ENCODE measurements at regions not wholly inside any gene's neighbourhood (a gene's known extent, or its start where the extent isn't known, plus 50 kb on each side); places are given as distances from the start of the nearest gene placed in this dataset.

DNA sequence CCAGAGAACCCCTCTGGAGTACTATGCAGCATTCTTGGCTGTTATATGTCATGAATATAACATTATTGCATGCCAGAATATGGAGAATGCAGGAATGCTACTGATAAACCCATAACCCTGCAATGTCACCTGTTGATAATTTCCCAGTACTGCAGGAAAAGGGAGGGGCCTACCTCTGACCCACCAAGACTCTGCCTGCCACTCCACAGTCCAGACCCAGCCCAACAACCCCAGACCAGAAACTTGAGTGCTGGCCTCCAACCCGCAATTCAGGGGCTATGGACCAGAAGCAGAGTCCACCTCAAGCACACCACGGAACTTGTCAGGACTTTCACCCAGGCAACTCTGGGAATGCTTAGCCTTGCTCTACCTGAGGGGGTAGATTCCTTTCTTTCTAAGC lies 92.9 kb upstream of the WDR44 start:
- no peak overlapping the region for H3K9ac ChIP-seq (ENCODE audit: low read depth, low read length)
- no peak overlapping the region for H4K5ac ChIP-seq (ENCODE audit: low read depth, low read length)
- H2BK5ac ChIP-seq (ENCODE audit: low read depth, low read length, poor library complexity, severe bottlenecking): no peak overlapping the region
- no peak for DNase-seq
- no peaks in the 10 kb centered on the region for H3K9me1 ChIP-seq (ENCODE audit: insufficient read depth, low read length)
- H3K4me1 ChIP-seq (ENCODE audit: control insufficient read depth, insufficient read depth, low read length): peaks cover 1% of the 10 kb centered on the region; the same call in 1 of the 2 replicates
- dilution Hi-C loops (cut with HindIII; ENCODE audit: low sequenced_read_pairs, unreplicated experiment) (no loop called here), in situ Hi-C loops (cut with MboI; ENCODE audit: low sequenced_read_pairs) (loop anchor here (10.0 kb wide), 1 partner anchor 258 kb away; no protein-coding TSS in a partner anchor), intact Hi-C loops (cut with micrococcal nuclease) (no loop called here)
- H2AFZ ChIP-seq (replicated peaks; ENCODE audit: low read length, poor library complexity): no peak overlapping the region
- H4K8ac ChIP-seq (ENCODE audit: low read depth in 2 of 2, low read length in 2 of 2): no peak overlapping the region
- no peak overlapping the region for H3K18ac ChIP-seq (ENCODE audit: low read depth, low read length)
- 0 out of 2 replicates have a peak, but pooled peaks cover 2% of the 10 kb centered on the region for H3K27me3 ChIP-seq (ENCODE audit: control insufficient read depth, insufficient read depth, low read length)
- no peak overlapping the region for H3K27ac ChIP-seq (ENCODE audit: insufficient read depth, low read length)
- H2AK5ac ChIP-seq (ENCODE audit: low read depth, low read length): no peak overlapping the region
- H3K79me1 ChIP-seq (ENCODE audit: low read depth in 1 of 2, low read length in 2 of 2): no peaks in the 10 kb centered on the region
- H3K4ac ChIP-seq (ENCODE audit: low read depth, low read length): no peak overlapping the region
- H2BK20ac ChIP-seq (ENCODE audit: low read depth, low read length): no peak overlapping the region
- no TSS peak for BruUV-seq (replicated peaks)
- H3K36me3 ChIP-seq (ENCODE audit: control insufficient read depth, insufficient read depth, low read length): no peaks in the 10 kb centered on the region
- CTCF ChIA-PET: no interaction called here
- no peak overlapping the region for H2AK9ac ChIP-seq (replicated peaks; ENCODE audit: low read depth, low read length, poor library complexity)
- no peak overlapping the region for H3K14ac ChIP-seq (replicated peaks; ENCODE audit: low read depth, low read length)
- H3K4me3 ChIP-seq (ENCODE audit: insufficient read depth, low read depth, low read length): no peak overlapping the region
- no peak overlapping the region for H3K23ac ChIP-seq (ENCODE audit: low read depth, low read length)
- no peaks in the 10 kb centered on the region for H3K9me3 ChIP-seq (ENCODE audit: control insufficient read depth, insufficient read depth, low read length)
- no peak overlapping the region for H2BK120ac ChIP-seq (ENCODE audit: low read depth, low read length)
- POLR2A ChIA-PET (ENCODE audit: unreplicated experiment): no interaction called here
- no peak for ATAC-seq (ENCODE audit: low read depth)
- no peak overlapping the region for H2BK15ac ChIP-seq (ENCODE audit: low read depth, low read length)
- H3K4me2 ChIP-seq (ENCODE audit: low read depth, low read length): no peak overlapping the region
- TF ChIP-seq RCOR1 (IDR thresholded peaks at IDR 0.05; ENCODE audit: insufficient replicate concordance, low read length): no peak
- no peak for TF ChIP-seq CHD1 (IDR thresholded peaks at IDR 0.05; ENCODE audit: low read depth, low read length)
- TF ChIP-seq, protein P1, sequence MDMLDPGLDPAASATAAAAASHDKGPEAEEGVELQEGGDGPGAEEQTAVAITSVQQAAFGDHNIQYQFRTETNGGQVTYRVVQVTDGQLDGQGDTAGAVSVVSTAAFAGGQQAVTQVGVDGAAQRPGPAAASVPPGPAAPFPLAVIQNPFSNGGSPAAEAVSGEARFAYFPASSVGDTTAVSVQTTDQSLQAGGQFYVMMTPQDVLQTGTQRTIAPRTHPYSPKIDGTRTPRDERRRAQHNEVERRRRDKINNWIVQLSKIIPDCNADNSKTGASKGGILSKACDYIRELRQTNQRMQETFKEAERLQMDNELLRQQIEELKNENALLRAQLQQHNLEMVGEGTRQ (IDR thresholded peaks at IDR 0.05; ENCODE audit: low read depth, low read length): no peak
- TF ChIP-seq MAZ (IDR thresholded peaks at IDR 0.05; ENCODE audit: borderline replicate concordance, low read depth, low read length): no peak
- no peak for TF ChIP-seq POLR2A (IDR thresholded peaks at IDR 0.05; ENCODE audit: low read depth, low read length)
- TF ChIP-seq CEBPB (IDR thresholded peaks at IDR 0.05; ENCODE audit: low read depth, low read length): no peak
- no peak for TF ChIP-seq MXI1 (IDR thresholded peaks at IDR 0.05; ENCODE audit: borderline replicate concordance, low read depth, low read length)
- TF ChIP-seq BHLHE40 (IDR thresholded peaks at IDR 0.05; ENCODE audit: low read depth, low read length): no peak
- TF ChIP-seq NFE2L2 (IDR thresholded peaks at IDR 0.05; ENCODE audit: low read depth, low read length): no peak
- TF ChIP-seq SMC3 (IDR thresholded peaks at IDR 0.05; ENCODE audit: low read depth, low read length): no peak
- TF ChIP-seq, protein P2, sequence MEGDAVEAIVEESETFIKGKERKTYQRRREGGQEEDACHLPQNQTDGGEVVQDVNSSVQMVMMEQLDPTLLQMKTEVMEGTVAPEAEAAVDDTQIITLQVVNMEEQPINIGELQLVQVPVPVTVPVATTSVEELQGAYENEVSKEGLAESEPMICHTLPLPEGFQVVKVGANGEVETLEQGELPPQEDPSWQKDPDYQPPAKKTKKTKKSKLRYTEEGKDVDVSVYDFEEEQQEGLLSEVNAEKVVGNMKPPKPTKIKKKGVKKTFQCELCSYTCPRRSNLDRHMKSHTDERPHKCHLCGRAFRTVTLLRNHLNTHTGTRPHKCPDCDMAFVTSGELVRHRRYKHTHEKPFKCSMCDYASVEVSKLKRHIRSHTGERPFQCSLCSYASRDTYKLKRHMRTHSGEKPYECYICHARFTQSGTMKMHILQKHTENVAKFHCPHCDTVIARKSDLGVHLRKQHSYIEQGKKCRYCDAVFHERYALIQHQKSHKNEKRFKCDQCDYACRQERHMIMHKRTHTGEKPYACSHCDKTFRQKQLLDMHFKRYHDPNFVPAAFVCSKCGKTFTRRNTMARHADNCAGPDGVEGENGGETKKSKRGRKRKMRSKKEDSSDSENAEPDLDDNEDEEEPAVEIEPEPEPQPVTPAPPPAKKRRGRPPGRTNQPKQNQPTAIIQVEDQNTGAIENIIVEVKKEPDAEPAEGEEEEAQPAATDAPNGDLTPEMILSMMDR (conservative IDR thresholded peaks at IDR 0.05; ENCODE audit: low read depth, low read length): no peak
- no peak for TF ChIP-seq RFX5 (IDR thresholded peaks at IDR 0.05; ENCODE audit: low read depth, low read length)
- TF ChIP-seq FOS (IDR thresholded peaks at IDR 0.05; ENCODE audit: low read depth, low read length): no peak
- TF ChIP-seq RAD21 (IDR thresholded peaks at IDR 0.05; ENCODE audit: low read length): no peak
- TF ChIP-seq MAFK (IDR thresholded peaks at IDR 0.05; ENCODE audit: low read depth, low read length): no peak
- TF ChIP-seq, protein P3, sequence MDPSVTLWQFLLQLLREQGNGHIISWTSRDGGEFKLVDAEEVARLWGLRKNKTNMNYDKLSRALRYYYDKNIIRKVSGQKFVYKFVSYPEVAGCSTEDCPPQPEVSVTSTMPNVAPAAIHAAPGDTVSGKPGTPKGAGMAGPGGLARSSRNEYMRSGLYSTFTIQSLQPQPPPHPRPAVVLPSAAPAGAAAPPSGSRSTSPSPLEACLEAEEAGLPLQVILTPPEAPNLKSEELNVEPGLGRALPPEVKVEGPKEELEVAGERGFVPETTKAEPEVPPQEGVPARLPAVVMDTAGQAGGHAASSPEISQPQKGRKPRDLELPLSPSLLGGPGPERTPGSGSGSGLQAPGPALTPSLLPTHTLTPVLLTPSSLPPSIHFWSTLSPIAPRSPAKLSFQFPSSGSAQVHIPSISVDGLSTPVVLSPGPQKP (IDR thresholded peaks at IDR 0.05; ENCODE audit: borderline replicate concordance, low read depth, low read length): no peak
- no peak overlapping the region for H3K56ac ChIP-seq (ENCODE audit: extremely low read depth, insufficient read depth, low read length)
- no CpG with 5 or more reads among the region's 2 CpGs for WGBS, 2 experiments (ENCODE audit: extremely low coverage in 2 of 2, insufficient read length in 1 of 2)
- no peaks in the 10 kb centered on the region for H4K20me1 ChIP-seq (ENCODE audit: insufficient read depth, low read length)
- H4K91ac ChIP-seq (ENCODE audit: insufficient read depth, low read depth, low read length): no peak overlapping the region

Measured in IMR-90 (cell line).